ENCODE measurements at regions not wholly inside any gene's neighbourhood (a gene's known extent, or its start where the extent isn't known, plus 50 kb on each side); places are given as distances from the start of the nearest gene placed in this dataset.

GRCh38 chr4:85393201-85393600 lies 81.7 kb upstream of the ARHGAP24 start:
- no peak for DNase-seq (ENCODE audit: low read depth in 2 of 2)

GRCh38 chr4:85398276-85398675 lies 76.7 kb upstream of the ARHGAP24 start:
- no peak for DNase-seq (ENCODE audit: low read depth in 2 of 2)

- no peak for DNase-seq (ENCODE audit: low read depth in 2 of 2)
Observed at GRCh38 chr4:85399270-85399669, 75.7 kb upstream of the ARHGAP24 start.

- DNase-seq (ENCODE audit: low read depth in 2 of 2) = no peak
Observed at GRCh38 chr4:85402371-85402770, 72.6 kb upstream of the ARHGAP24 start.

GRCh38 chr4:85406185-85406584 lies 68.8 kb upstream of the ARHGAP24 start:
- DNase-seq (ENCODE audit: low read depth in 2 of 2) = no peak

GRCh38 chr4:85407546-85407945 lies 67.4 kb upstream of the ARHGAP24 start:
- no peak for DNase-seq (ENCODE audit: low read depth in 2 of 2)

- DNase-seq (ENCODE audit: low read depth in 2 of 2) = no peak
Observed at GRCh38 chr4:85408301-85408700, 66.6 kb upstream of the ARHGAP24 start.

GRCh38 chr4:85409251-85409650 lies 65.7 kb upstream of the ARHGAP24 start:
- no peak for DNase-seq (ENCODE audit: low read depth in 2 of 2)

GRCh38 chr4:85411386-85411785 lies 63.6 kb upstream of the ARHGAP24 start:
- no peak for DNase-seq (ENCODE audit: low read depth in 2 of 2)

GRCh38 chr4:85414972-85415371 lies 60.0 kb upstream of the ARHGAP24 start:
- DNase-seq (ENCODE audit: low read depth in 2 of 2) = no peak

- DNase-seq (ENCODE audit: low read depth in 2 of 2) = no peak
Observed at GRCh38 chr4:85416094-85416493, 58.9 kb upstream of the ARHGAP24 start.

GRCh38 chr4:85419103-85419502 lies 55.8 kb upstream of the ARHGAP24 start:
- no peak for DNase-seq (ENCODE audit: low read depth in 2 of 2)

GRCh38 chr4:85420831-85421230 lies 54.1 kb upstream of the ARHGAP24 start:
- no peak for DNase-seq (ENCODE audit: low read depth in 2 of 2)

- no peak for DNase-seq (ENCODE audit: low read depth in 2 of 2)
Observed at GRCh38 chr4:85423431-85423830, 51.5 kb upstream of the ARHGAP24 start.
